GM19328 (cell line): ENCODE measurements at regions not wholly inside any gene's neighbourhood (a gene's known extent, or its start where the extent isn't known, plus 50 kb on each side); places are given as distances from the start of the nearest gene placed in this dataset.
"Not testable (repeated sequence)": the region's sequence is repeated elsewhere in the genome, so short reads cannot be mapped to it uniquely, and the experiment has no call there.

ENCODE experiments used
- ATAC-seq: cut with Tn5 transposase; IDR thresholded peaks from one replicate; pipeline ENCODE4 v1.9.1; 2021; ENCODE audit warnings: mild to moderate bottlenecking, moderate library complexity; ENCODE audit not compliant: unreplicated experiment

- ATAC-seq, result no peak
Measured at GRCh38 chr3:160094562-160094961, 105.9 kb downstream of the IL12A start.

DNA sequence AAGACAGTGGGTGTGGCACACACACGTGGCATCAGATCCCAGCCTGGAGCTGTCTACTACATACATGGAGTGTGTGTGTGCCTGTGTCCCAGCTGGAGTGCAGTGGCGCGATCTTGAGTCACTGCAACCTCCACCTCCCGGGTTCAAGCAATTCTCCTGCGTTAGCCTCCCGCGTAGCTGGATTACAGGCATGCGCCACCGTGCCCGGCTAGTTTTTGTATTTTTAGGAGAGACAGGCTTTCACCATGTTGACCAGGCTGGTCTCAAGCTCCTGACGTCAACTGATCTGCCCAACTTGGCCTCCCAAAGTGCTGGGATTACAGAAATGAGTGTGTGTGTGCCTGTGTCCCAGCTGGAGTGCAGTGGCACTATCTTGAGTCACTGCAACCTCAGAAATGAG, 108.8 kb downstream of the IL12A start:
- no peak for ATAC-seq

- ATAC-seq, result no peak
Measured at GRCh38 chr3:160098261-160098908, 109.8 kb downstream of the IL12A start.

GRCh38 chr3:160098926-160099626, 110.4 kb downstream of the IL12A start:
- no peak for ATAC-seq

GRCh38 chr3:160099834-160100233, 111.2 kb downstream of the IL12A start:
- peak; percentile 53 for ATAC-seq

DNA sequence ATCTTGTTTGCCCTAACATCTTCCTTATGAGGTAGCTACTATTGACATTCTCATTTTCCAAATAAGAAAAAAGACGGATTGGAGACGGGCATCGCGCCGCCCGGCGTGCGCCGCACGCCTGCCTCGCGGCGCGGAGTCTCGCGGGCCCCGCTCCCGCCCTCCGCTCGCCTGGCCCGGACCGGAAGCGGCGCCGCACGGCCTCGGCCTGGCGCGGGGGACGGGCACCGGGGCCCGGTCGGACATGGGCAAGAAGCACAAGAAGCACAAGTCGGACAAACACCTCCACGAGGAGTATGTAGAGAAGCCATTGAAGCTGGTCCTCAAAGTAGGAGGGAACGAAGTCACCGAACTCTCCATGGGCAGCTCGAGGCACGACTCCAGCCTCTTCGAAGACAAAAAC, 112.0 kb downstream of the IL12A start:
- ATAC-seq, result no peak

GRCh38 chr3:160102001-160102400, 113.4 kb downstream of the IL12A start:
- ATAC-seq, result not testable (repeated sequence)

GRCh38 chr3:160103397-160103796, 114.8 kb downstream of the IL12A start:
- no peak for ATAC-seq

GRCh38 chr3:160105907-160106584, 117.4 kb downstream of the IL12A start:
- ATAC-seq, result no peak

DNA sequence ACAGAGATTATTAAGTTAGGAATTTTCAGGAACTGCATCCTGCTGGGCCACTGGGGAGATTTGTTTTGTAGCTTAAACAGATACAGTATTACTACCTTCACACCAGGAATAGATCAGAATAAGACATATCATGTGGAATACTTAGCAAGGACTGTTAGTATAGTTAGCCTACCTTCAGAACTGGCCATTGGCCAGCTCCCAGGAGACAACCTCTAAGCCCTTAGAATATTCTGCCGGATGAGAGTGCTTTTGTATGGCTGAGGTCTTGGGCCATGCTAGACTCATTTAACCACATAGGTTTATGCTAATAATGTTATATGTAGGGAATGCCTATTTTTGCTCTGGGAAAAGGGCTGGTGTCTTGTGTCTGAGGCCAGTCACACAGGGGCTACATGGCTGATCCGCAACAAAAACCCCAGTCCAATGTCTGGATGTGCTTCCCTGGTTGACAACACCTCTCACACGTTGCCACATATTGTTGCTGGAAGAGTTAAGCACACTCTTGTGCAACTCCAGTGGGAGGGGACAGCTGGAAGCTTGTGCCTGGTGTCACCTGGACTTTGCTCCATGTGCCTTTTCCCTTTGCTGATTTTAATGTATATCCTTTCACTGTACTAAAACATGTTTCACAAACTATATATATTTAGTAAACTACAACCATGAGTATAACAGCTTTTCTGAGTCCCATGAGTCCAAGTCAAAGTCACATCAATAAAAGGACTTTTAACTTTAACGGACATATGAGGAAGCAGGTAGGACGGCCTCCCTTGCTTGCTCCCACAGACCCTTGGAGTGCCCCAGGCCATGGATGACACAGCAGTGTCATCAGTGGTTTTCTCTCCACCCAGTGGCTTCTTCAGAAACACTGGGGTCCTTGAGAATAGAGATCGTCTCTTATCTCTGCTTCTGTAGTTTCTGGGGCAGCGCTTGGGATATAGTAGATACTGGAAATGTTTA, 118.0 kb upstream of the C3orf80 start:
- no peak for ATAC-seq

- no peak for ATAC-seq
Measured at GRCh38 chr3:160108362-160108761, 116.9 kb upstream of the C3orf80 start.

GRCh38 chr3:160112481-160112880, 112.7 kb upstream of the C3orf80 start:
- ATAC-seq, result no peak

DNA sequence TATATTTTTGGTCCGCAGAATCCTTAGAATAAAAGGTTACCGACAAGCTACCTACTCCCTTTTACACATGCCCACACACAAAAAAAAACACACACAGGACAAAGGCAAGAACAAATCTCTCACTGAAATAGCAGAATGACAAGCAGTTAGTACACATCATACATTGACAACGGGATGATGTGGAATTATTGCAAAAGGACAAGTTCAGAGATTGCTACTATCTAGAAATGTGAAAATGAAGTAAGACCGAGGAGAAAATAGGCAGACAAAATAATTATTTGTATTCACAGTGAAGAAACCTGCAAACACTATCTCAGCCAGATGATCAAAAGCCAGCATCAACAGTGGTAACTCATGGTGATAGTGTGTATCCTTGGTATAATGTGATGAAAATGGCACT, 112.2 kb upstream of the C3orf80 start:
- no peak for ATAC-seq

- ATAC-seq, result no peak
Measured at GRCh38 chr3:160114355-160114995, 110.7 kb upstream of the C3orf80 start.

GRCh38 chr3:160115387-160115786, 109.8 kb upstream of the C3orf80 start:
- no peak for ATAC-seq

DNA sequence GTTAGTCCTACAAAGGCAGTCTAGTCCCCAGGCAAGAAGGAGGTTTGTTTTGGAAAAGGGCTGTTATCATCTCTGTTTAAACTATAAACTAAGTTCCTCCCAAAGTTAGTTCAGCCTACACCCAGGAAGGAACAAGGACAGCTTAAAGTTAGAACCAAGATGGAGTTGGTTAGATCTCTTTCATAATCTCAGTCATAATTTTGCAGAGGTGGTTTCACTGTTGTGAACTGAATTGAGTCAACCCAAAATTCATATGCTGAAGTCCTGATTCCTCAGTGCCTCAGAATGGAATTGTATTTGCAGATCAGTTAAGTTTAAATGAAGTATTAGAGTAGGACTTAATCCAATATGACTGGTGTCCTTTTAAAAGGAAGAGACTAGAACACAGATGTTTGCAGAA, 101.0 kb upstream of the C3orf80 start:
- no peak for ATAC-seq

DNA sequence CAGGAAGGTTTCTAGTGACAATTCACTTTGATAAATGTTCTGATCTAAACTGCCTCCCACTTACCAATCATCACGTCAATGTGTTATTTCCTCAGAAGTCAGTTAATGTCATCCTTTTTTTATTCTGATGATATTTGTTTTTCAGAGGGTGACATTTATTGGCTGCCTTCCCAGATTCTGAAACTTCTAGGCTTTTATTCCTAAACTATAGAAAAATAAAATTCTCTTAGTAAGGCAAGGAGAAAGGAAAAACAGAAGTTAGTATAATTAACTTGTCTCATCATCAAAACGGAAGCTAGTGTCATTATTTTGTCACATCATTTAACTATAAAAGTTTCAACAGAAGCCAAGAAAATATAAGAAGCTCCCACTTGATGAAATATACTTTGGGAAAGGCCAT, 100.0 kb upstream of the C3orf80 start:
- no peak for ATAC-seq

DNA sequence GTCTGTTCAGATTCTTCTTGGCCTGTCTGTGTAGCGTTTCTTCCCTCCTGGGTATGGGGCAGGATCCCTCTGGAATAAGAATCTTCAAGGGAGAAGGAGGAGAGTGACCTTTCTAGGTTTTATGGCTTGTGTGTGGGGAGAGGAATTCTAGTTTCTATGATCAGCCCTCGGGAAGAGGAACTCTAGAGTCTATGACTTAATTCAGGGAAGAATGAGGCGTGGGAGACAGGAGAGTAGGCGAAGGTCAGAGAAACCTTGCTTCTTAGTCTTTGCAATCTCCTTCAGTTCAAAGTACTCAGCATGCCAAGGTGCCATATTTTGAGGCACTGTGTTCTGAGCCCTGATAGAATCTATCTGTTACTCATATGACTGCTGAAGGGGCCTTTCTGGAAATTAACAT, 99.2 kb upstream of the C3orf80 start:
- no peak for ATAC-seq

DNA sequence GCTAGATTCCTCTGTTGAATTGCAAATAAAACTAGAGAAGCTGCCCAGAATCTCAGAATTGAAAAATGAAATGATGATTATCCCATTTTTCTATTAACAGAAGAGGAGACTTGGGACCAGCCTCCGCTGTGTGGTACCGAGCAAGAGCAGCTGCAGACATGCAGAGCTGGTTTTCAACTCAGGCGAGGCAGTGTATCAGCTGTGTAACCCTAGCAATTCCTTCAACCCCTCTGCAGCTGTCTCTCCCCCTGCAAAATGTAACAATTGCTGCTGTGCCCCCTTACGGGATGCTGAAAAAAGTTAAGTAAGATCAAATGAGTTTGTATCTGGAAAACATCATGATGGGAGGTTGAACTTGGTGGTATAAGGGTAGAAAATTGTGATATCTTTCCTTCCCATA, 98.5 kb upstream of the C3orf80 start:
- no peak for ATAC-seq

GRCh38 chr3:160127308-160127707, 97.9 kb upstream of the C3orf80 start:
- no peak for ATAC-seq

GRCh38 chr3:160128056-160128455, 97.2 kb upstream of the C3orf80 start:
- no peak for ATAC-seq
